ENCODE measurements at regions not wholly inside any gene's neighbourhood (a gene's known extent, or its start where the extent isn't known, plus 50 kb on each side); places are given as distances from the start of the nearest gene placed in this dataset.
A peak's percentile ranks its signal among the peaks of the same experiment; 100 is the strongest.

DNA sequence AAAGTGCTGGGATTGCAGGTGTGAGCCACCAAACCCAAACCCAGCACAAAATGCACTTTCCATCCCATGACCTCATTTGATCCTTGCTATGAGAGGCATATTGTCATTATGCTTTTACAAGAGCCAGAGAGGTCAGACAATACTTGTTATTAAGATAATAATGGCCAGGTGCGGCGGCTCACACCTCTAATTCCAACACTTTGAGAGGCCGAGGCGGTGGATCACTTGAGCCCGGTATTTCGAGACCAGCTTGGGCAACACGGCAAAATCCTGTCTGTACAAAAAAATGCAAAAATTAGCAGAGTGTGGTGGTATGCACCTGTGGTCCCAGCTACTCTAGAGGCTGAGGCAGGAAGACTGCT lies 55.9 kb upstream of the IL17B start:
- H2AFZ ChIP-seq (ENCODE audit: low read length) = no peak overlapping the region
- peaks cover 27% of the 10 kb centered on the region for H3K4me1 ChIP-seq (ENCODE audit: insufficient read depth, low read length)
- no peaks in the 10 kb centered on the region for H3K79me2 ChIP-seq (ENCODE audit: low read length)
- peaks cover 5% of the 10 kb centered on the region for H3F3A ChIP-seq (ENCODE audit: low read length, unreplicated experiment)
- no peaks in the 10 kb centered on the region for H3K36me3 ChIP-seq (ENCODE audit: low read depth, low read length)
- no TSS peak for BruUV-seq (replicated peaks)
- H4K20me1 ChIP-seq (ENCODE audit: low read length) = no peaks in the 10 kb centered on the region
- H3K9ac ChIP-seq (ENCODE audit: low read length) = no peak overlapping the region
- H3K4me2 ChIP-seq (ENCODE audit: low read length) = no peak overlapping the region
- POLR2A ChIA-PET (ENCODE audit: unreplicated experiment) = no interaction called here
- CTCF ChIA-PET = interaction anchor here (0.6 to 1.8 kb wide), 4 partner anchors 49 to 128 kb away, joined by 3 to 5 read pairs (median 4); no protein-coding TSS in a partner anchor
- no peak overlapping the region for H3K4me3 ChIP-seq (ENCODE audit: low read length)
- DNase-seq = no peak
- no peaks in the 10 kb centered on the region for H3K9me2 ChIP-seq (replicated peaks; ENCODE audit: low read length)
- ATAC-seq = no peak
- intact Hi-C loops (cut with micrococcal nuclease) = loop anchor here (2.0 kb wide), 1 partner anchor 184 kb away; no protein-coding TSS in a partner anchor
- TF ChIP-seq EZH2phosphoT487 (IDR thresholded peaks at IDR 0.05; ENCODE audit: borderline replicate concordance, low read length) (no peak), EZH2 (IDR thresholded peaks at IDR 0.05; ENCODE audit: low read length, unreplicated experiment) (no peak)
- TF ChIP-seq, protein P1, sequence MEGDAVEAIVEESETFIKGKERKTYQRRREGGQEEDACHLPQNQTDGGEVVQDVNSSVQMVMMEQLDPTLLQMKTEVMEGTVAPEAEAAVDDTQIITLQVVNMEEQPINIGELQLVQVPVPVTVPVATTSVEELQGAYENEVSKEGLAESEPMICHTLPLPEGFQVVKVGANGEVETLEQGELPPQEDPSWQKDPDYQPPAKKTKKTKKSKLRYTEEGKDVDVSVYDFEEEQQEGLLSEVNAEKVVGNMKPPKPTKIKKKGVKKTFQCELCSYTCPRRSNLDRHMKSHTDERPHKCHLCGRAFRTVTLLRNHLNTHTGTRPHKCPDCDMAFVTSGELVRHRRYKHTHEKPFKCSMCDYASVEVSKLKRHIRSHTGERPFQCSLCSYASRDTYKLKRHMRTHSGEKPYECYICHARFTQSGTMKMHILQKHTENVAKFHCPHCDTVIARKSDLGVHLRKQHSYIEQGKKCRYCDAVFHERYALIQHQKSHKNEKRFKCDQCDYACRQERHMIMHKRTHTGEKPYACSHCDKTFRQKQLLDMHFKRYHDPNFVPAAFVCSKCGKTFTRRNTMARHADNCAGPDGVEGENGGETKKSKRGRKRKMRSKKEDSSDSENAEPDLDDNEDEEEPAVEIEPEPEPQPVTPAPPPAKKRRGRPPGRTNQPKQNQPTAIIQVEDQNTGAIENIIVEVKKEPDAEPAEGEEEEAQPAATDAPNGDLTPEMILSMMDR (conservative IDR thresholded peaks at IDR 0.05; ENCODE audit: low read depth, low read length) = no peak
- no peaks in the 10 kb centered on the region for H3K9me3 ChIP-seq (ENCODE audit: low read length)
- H3K27ac ChIP-seq (ENCODE audit: low read length) = no peak overlapping the region
- H3K27me3 ChIP-seq (ENCODE audit: low read length) = no peaks in the 10 kb centered on the region

DNA sequence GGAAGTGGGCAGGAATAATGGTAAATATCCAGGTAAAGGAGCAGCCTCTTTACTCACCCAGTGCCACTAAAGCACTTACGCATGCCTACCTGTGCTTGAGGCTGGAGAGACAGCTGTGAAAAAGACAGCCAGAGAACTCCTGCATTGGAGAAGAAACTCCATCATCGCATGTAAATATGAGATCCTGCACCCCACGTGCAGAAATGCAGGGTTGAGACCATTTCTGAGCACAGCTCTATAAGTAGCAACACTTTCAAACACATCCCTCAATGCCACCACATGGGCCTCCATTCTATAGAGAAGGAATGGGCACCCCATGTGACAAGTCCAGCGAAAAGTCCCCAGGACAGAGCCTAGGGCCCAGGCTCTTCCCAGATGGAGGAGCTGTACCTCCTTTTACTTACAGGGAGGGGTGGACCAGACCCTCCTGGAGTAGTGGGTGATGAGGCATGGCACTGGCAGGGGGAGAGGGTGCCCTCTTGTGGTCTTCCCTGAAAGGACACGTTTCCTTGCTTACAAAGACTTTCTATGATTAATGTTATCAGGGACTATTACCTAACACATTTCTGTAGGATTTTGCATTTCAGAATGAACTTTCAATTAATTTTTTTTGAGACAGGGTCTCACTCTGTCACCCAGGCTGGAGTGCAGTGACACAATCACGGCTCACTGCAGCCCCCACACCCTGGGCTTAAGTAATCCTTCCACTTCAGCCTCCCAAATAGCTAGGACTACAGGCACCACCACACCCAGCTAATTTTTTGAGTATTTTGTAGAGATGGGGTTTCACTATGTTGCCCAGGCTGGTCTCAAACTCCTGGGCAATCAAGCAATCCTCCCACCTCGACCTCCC lies 55.3 kb upstream of the IL17B start:
- POLR2A ChIA-PET (ENCODE audit: unreplicated experiment) = no interaction called here
- H3K27ac ChIP-seq (ENCODE audit: low read length) = no peak overlapping the region

More for the DNA sequence above, 55.3 kb upstream of the IL17B start:
- Histone ChIP-seq H3K9ac (ENCODE audit: low read length) (no peak overlapping the region), H3K36me3 (ENCODE audit: low read depth, low read length) (no peaks in the 10 kb centered on the region), H3K9me2 (replicated peaks; ENCODE audit: low read length) (no peaks in the 10 kb centered on the region), H3K9me3 (ENCODE audit: low read length) (no peaks in the 10 kb centered on the region), H4K20me1 (ENCODE audit: low read length) (no peaks in the 10 kb centered on the region), H3K27me3 (ENCODE audit: low read length) (no peaks in the 10 kb centered on the region), H3K4me2 (ENCODE audit: low read length) (no peak overlapping the region), H3F3A (ENCODE audit: low read length, unreplicated experiment) (peaks cover 5% of the 10 kb centered on the region), H3K4me3 (ENCODE audit: low read length) (no peak overlapping the region), H2AFZ (ENCODE audit: low read length) (no peak overlapping the region), H3K79me2 (ENCODE audit: low read length) (no peaks in the 10 kb centered on the region), H3K4me1 (ENCODE audit: insufficient read depth, low read length) (peaks cover 24% of the 10 kb centered on the region)
- CTCF ChIA-PET = interaction anchor here (0.6 to 1.8 kb wide), 5 partner anchors 48 to 128 kb away, joined by 3 to 5 read pairs (median 3); no protein-coding TSS in a partner anchor
- TF ChIP-seq, protein P1 (conservative IDR thresholded peaks at IDR 0.05; ENCODE audit: low read depth, low read length) = peak; percentile 98
- TF ChIP-seq EZH2 (IDR thresholded peaks at IDR 0.05; ENCODE audit: low read length, unreplicated experiment) (no peak), EZH2phosphoT487 (IDR thresholded peaks at IDR 0.05; ENCODE audit: borderline replicate concordance, low read length) (no peak)
- ATAC-seq = peak; percentile 14; the same call in 1 of the 2 replicates
- peak; percentile 84 for DNase-seq
- BruUV-seq (replicated peaks) = no TSS peak
- intact Hi-C loops (cut with micrococcal nuclease) = loop anchor here (1.0 to 2.0 kb wide), 3 partner anchors 117 to 184 kb away; no protein-coding TSS in a partner anchor
